ENCODE measurements at regions not wholly inside any gene's neighbourhood (a gene's known extent, or its start where the extent isn't known, plus 50 kb on each side); places are given as distances from the start of the nearest gene placed in this dataset.
A peak's percentile ranks its signal among the peaks of the same experiment; 100 is the strongest.

DNA sequence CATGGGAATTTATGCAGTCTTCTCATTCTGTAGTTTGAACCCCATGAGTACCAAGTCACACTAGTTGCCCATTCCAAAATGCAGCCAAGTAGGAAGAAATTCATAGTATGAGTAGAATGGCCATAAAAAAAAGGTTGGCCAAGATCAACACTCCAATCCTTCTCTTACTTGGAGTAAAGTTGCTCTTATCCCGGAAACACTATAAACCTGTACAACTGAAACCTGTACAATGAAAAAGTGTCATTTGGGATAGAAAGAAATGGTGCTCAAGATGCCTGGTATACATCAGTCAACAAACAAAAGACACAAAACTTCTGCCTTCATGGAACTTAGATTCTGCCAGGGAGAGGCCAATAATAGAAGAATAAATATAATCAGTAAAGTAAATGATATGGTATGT is 325.0 kb downstream of the NFIB start:
- no peak for DNase-seq

DNA sequence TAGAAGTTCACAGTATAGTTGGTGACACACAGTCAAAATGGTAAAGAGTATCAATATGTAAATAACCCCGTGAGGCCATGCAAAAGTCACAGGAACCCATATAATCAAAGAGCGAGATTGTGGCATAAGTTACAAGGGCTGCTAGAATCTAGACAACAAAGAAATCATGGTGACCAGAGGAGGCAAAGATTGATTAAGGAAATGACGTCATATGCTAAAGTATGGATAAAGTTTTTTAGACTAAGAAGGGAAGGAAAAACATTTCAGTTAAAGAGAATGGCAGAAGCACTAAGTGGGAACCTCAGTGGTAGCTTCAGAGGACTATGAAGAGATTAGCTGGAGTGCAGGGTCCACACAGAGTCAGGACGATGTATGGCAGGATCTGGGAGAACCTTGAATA is 330.3 kb downstream of the NFIB start:
- no peak for DNase-seq

GRCh38 chr9:13979941-13980318 is 334.0 kb downstream of the NFIB start:
- no peak for DNase-seq

DNA sequence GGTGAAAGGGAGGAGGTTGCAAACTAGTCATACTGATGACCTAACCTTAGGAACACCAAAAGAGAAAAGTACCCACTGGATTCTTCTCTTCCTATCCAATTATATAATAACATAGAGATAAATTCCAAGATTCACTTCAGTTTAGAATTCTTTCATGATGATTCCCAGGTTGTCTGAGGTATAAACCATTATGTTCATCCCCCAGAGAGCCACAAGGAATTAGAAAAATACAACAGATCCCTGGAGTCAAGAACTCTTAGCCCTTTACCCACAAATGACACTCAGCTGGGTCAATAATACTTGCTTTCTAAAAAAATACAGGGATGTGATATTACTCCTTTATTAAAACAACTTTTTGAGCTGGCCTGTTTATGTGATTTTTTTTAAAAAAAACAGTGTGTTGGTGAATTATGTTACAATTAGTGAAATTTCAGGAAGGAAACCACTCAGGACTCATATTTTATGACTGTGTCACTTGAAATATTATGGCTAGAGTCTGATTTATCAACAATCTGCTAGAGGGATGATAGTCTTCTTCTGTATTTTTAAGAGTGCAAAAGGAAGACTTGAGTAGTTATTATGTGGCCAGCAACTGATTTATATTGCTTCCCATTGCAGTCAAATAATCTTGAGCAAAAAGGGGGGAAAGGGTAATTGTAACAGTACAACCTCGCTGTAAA is 338.2 kb downstream of the NFIB start:
- no peak for DNase-seq

DNA sequence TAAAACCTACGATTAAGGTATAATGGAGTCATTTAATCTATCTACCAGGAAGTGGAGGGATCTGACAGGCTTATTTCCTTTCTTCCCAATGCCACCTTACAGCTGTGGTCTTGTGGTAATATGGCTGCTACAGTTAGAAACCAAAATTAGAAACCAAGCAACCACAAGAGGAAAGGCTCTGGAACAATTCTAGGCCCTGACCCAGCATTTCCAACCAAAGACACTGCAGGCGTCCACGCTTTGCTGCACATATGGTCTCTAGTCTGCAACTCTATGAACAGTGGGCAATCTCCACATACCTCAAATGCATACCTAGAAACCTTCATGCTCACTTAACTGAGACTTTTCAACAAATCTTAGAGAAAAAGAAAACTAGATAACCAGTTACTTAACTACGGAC is 339.1 kb downstream of the NFIB start:
- DNase-seq: no peak

DNA sequence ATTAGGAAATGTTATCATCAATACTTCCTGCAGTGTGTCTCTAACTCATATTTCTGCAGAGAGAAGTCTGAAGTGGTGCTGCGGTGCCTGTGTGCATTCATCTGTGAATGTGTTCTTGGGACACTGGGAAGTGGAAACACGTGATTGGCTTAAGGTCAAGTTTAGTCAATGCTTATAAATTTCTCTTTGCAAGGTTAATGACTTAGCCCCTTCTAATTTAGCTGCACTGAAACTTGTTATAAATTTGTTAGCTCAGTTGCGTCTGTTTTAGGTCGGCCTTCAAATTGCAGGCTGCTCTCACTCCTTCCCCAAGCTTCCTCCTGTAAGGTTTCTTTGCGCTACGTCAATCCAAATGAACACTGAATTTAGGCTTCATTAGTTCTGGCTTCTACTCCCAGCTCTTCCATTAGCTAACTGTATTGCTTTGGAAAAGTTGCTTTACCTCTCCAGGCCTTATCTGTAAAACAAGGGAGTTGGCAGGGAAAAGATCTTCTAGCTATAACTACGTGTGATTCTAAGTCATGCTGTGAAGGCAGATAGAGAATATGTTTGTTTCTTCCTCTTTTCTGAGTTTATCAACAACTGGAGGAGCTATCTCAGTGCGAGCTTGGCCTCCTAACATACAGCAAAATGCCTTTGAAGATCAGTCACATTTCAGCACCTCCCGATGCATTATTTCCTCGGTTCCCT is 341.8 kb downstream of the NFIB start:
- no peak for DNase-seq

GRCh38 chr9:13971415-13971814 is 342.5 kb downstream of the NFIB start:
- DNase-seq: no peak

- DNase-seq: no peak
These were observed 343.5 kb downstream of the NFIB start for GRCh38 chr9:13970426-13970825.

- DNase-seq: no peak
These were observed 343.9 kb downstream of the NFIB start for GRCh38 chr9:13970018-13970417.

GRCh38 chr9:13967438-13967837 is 346.5 kb downstream of the NFIB start:
- DNase-seq: peak; percentile 1

- DNase-seq: no peak
These were observed 346.9 kb downstream of the NFIB start for GRCh38 chr9:13967011-13967410.

GRCh38 chr9:13963005-13963653 is 350.8 kb downstream of the NFIB start:
- DNase-seq: no peak

DNA sequence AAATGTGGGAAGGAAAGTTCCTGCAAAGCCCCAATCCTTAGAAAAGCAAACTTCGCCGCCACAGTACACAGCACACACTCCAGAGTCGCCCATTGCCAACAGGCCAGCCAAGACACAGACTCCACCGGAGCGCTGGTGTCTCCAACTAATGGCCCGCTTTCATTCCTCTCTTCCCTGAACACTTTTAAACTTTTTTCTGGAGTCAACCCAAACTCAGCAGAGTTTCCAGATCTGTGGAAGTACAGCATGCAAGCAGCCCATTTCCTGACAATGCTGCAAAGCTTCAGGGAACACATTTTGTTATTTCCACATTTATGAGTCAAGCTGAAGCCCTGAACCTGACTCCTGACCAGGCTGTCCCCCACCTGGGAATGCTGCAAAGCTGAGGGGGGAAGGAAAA is 351.9 kb downstream of the NFIB start:
- DNase-seq: no peak

GRCh38 chr9:13960011-13960765 is 353.8 kb downstream of the NFIB start:
- no peak for DNase-seq

GRCh38 chr9:13958672-13959071 is 355.3 kb downstream of the NFIB start:
- DNase-seq: no peak

DNA sequence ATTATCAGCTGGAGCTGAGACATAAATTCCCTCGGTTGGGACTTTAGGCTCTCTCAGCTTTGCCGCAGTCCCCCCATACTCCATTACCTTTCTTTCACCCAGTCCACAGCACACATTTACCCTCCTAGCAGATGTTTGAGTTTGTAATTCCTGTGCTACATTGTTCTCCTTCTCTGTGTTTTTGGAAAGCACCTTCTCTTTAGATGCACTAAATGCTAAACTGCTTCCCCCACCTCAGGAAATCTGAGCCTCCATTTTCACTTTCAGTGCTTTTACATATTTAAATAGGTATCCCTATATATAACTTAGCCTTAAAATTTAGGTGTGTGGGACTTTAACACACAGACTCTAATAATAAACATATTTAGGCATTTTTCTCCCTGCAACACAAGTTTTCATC is 356.9 kb downstream of the NFIB start:
- DNase-seq: no peak

GRCh38 chr9:13956107-13956506 is 357.8 kb downstream of the NFIB start:
- no peak for DNase-seq

- no peak for DNase-seq
These were observed 361.0 kb downstream of the NFIB start for GRCh38 chr9:13952906-13953305.

DNA sequence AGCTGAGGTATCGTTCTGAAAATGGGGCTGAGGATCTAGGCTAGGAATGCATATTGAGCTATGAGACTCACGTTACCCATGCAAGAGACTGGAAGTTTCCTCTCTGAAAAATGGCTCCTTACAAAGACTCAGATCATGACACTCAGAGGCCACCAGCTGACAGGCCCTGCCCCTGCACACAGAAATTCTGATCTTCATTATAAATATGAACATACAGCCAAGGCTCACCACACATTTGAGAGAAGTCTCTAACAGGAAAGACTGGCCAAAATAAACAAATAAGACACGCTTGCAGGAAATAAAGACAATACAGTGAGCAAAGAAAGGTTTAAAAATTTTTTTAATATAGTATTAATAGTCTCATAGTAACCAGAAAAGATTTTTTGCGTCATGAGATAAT is 365.9 kb downstream of the NFIB start:
- DNase-seq: no peak

DNA sequence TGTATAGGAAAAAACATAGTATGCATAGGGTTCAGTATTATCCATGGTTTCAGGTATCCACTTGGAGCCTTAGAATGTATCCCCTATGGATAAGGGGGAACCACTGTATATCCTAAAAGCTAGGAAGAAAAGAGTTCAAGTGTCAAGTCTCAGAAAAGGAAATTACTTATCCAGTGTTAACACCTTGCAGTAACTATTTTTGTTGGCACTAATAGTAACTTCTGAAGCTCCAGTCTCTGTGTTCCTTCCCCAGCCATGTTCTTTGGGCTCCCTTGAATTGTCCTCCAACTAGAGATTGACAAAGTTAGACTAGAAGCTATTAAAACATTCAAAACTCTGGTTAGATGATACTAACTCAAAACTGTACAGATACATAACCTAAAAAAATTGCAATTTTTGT is 370.8 kb downstream of the NFIB start:
- DNase-seq: no peak

DNA sequence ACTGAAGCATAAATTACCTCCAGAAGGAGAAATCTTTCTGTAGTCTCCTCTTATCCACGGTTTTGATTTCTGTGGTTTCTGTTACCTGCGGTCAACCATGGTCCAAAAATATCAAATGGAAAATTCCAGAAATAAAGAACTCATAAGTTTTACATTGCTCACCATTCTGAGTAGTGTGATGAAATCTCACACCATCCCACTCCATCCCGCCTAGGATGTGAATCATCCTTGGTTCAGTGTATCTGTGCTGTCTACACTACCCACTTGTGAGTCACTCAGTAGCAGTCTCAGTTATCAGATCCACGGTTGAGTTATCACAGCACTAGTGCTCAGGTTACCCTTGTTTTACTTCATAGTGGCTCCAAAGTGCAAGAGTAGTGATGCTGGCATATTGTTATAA is 371.2 kb downstream of the NFIB start:
- peak; percentile 22 for DNase-seq

DNA sequence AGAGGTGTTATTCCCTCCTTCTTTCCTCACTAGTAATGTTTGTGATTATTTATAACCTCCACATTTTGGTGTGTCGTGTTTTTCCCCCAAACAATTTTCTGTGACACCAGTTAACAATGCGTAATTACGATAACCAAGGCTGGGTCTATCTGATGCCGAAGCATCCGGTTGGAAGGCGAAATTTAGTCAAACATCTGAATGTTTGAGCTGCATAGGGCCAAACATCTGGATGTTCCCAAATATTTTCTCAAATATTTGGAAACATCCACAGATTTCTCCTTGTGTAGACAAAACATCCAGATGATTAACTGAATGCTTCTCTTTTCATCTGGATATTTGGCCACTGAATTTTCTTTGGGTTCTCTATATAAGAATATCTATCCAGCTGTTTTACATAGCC is 371.7 kb downstream of the NFIB start:
- no peak for DNase-seq

DNA sequence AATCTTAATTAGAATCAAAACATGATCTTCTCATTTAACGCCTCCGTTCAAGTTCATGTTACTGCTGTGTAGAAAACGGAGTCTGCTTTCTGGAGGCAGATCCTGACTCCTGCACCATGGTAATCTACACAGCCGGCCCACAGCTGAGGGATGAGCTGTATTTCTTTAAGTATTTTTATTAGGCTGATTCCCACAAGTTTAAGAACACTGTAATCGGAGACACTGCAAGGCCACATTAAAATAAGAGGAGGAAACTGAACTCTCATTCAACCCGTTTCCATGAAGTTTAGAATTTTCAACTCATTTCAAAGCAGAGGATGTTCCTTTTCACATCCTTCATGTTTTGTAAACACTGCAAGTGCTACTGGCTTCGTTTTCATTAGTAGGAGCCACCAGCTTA is 372.2 kb downstream of the NFIB start:
- DNase-seq: no peak

All from activated CD4-positive, alpha-beta T cell treated with anti-CD3 and anti-CD28 coated beads, Interleukin-10, Interleukin-2, amounts not matched to agents 100 ng/mL and 50 ng/mL, durations not matched to agents 16 hours and 8 hours (primary cell).